Activated T-cell treated with anti-CD3 and anti-CD28 coated beads for 48 hours (primary cell): ENCODE measurements at regions not wholly inside any gene's neighbourhood (a gene's known extent, or its start where the extent isn't known, plus 50 kb on each side); places are given as distances from the start of the nearest gene placed in this dataset.

Experiments
- DNase-seq: peaks from one replicate; pipeline ENCODE4 v3.0.0-alpha.2; 2020; ENCODE audit warnings: low read depth

- DNase-seq, result no peak
These were observed 748.1 kb upstream of the LRATD1 start for GRCh38 chr2:13884291-13884976.

- DNase-seq, result no peak
These were observed 731.0 kb upstream of the LRATD1 start for GRCh38 chr2:13901526-13901925.

- DNase-seq, result no peak
These were observed 726.7 kb upstream of the LRATD1 start for GRCh38 chr2:13905831-13906230.

GRCh38 chr2:13916066-13916465 lies 716.5 kb upstream of the LRATD1 start:
- DNase-seq, result no peak

GRCh38 chr2:13917958-13918357 lies 714.6 kb upstream of the LRATD1 start:
- DNase-seq, result no peak

- no peak for DNase-seq
These were observed 712.5 kb upstream of the LRATD1 start for GRCh38 chr2:13919981-13920382.

- DNase-seq, result no peak
These were observed 711.3 kb upstream of the LRATD1 start for GRCh38 chr2:13921245-13921644.

GRCh38 chr2:13923823-13924222 lies 708.7 kb upstream of the LRATD1 start:
- no peak for DNase-seq

- DNase-seq, result no peak
These were observed 690.4 kb upstream of the LRATD1 start for GRCh38 chr2:13942111-13942510.

- DNase-seq, result no peak
These were observed 681.8 kb upstream of the LRATD1 start for GRCh38 chr2:13950761-13951160.

- DNase-seq, result no peak
These were observed 663.7 kb upstream of the LRATD1 start for GRCh38 chr2:13968811-13969210.

- no peak for DNase-seq
These were observed 646.3 kb upstream of the LRATD1 start for GRCh38 chr2:13986119-13986720.

GRCh38 chr2:13996527-13996926 lies 636.0 kb upstream of the LRATD1 start:
- no peak for DNase-seq

GRCh38 chr2:14011190-14011589 lies 621.3 kb upstream of the LRATD1 start:
- DNase-seq, result no peak

GRCh38 chr2:14015113-14015630 lies 617.3 kb upstream of the LRATD1 start:
- DNase-seq, result no peak

- no peak for DNase-seq
These were observed 616.1 kb upstream of the LRATD1 start for GRCh38 chr2:14016289-14016955.

- no peak for DNase-seq
These were observed 613.9 kb upstream of the LRATD1 start for GRCh38 chr2:14018620-14019019.

- DNase-seq, result no peak
These were observed 609.0 kb upstream of the LRATD1 start for GRCh38 chr2:14023558-14023957.

GRCh38 chr2:14039134-14039533 lies 593.4 kb upstream of the LRATD1 start:
- no peak for DNase-seq

GRCh38 chr2:14047491-14047890 lies 585.0 kb upstream of the LRATD1 start:
- DNase-seq, result no peak

- DNase-seq, result no peak
These were observed 581.1 kb upstream of the LRATD1 start for GRCh38 chr2:14051401-14051800.

GRCh38 chr2:14053105-14053504 lies 579.4 kb upstream of the LRATD1 start:
- DNase-seq, result no peak

- DNase-seq, result no peak
These were observed 568.2 kb upstream of the LRATD1 start for GRCh38 chr2:14064346-14064745.
